ENCODE measurements at regions not wholly inside any gene's neighbourhood (a gene's known extent, or its start where the extent isn't known, plus 50 kb on each side); places are given as distances from the start of the nearest gene placed in this dataset.

GRCh38 chr6:139438775-139439174, 64.3 kb upstream of the CITED2 start:
- DNase-seq: no peak
- H3K4me3 ChIP-seq (ENCODE audit: low read length): no peak overlapping the region
- no peak overlapping the region for H3K4me3 Mint-ChIP-seq
- no peak overlapping the region for H3K9ac ChIP-seq (ENCODE audit: extremely low read depth, low read length, poor library complexity, severe bottlenecking)
- no peaks in the 10 kb centered on the region for H3K4me1 ChIP-seq (ENCODE audit: control insufficient read depth, insufficient read depth, low read length)
- H3K36me3 Mint-ChIP-seq (ENCODE audit: low read depth): no peaks in the 10 kb centered on the region
- 90 to 95% methylated on average over 4 to 5 of the region's 5 CpGs for WGBS, 2 experiments (ENCODE audit: insufficient coverage in 1 of 2, insufficient read length in 1 of 2)
- peaks cover 10% of the 10 kb centered on the region for H3K4me1 Mint-ChIP-seq
- no peaks in the 10 kb centered on the region for H3K36me3 ChIP-seq (ENCODE audit: control insufficient read depth, insufficient read depth, low read length)
- no peaks in the 10 kb centered on the region for H3K9me3 Mint-ChIP-seq
- no peaks in the 10 kb centered on the region for H3K9me3 ChIP-seq (ENCODE audit: control insufficient read depth, low read length)
- H3K27ac ChIP-seq (ENCODE audit: low read depth, low read length): no peak overlapping the region
- no peak overlapping the region for H3K27ac Mint-ChIP-seq
- no peaks in the 10 kb centered on the region for H3K27me3 Mint-ChIP-seq (ENCODE audit: insufficient read depth)
- H3K27me3 ChIP-seq (ENCODE audit: control insufficient read depth, insufficient read depth, low read length, poor library complexity, severe bottlenecking): no peaks in the 10 kb centered on the region
- TF ChIP-seq CTCF (conservative IDR thresholded peaks at IDR 0.05): no peak

GRCh38 chr6:139436957-139437348, 62.5 kb upstream of the CITED2 start:
- H3K4me1 ChIP-seq (ENCODE audit: control insufficient read depth, insufficient read depth, low read length): no peaks in the 10 kb centered on the region
- H3K36me3 ChIP-seq (ENCODE audit: control insufficient read depth, insufficient read depth, low read length): no peaks in the 10 kb centered on the region
- Mint-ChIP-seq H3K27me3 (ENCODE audit: insufficient read depth) (no peaks in the 10 kb centered on the region), H3K27ac (no peak overlapping the region), H3K36me3 (ENCODE audit: low read depth) (no peaks in the 10 kb centered on the region), H3K9me3 (no peaks in the 10 kb centered on the region), H3K4me3 (no peak overlapping the region), H3K4me1 (peaks cover 10% of the 10 kb centered on the region)
- H3K4me3 ChIP-seq (ENCODE audit: low read length): no peak overlapping the region
- H3K27me3 ChIP-seq (ENCODE audit: control insufficient read depth, insufficient read depth, low read length, poor library complexity, severe bottlenecking): no peaks in the 10 kb centered on the region
- no peak for TF ChIP-seq CTCF (conservative IDR thresholded peaks at IDR 0.05)
- no peak overlapping the region for H3K27ac ChIP-seq (ENCODE audit: low read depth, low read length)
- DNase-seq: no peak
- peaks cover under 1% of the 10 kb centered on the region for H3K9me3 ChIP-seq (ENCODE audit: control insufficient read depth, low read length)
- no peak overlapping the region for H3K9ac ChIP-seq (ENCODE audit: extremely low read depth, low read length, poor library complexity, severe bottlenecking)
- 96 to 100% methylated on average over 3 of the region's 3 CpGs for WGBS, 2 experiments (ENCODE audit: insufficient coverage in 1 of 2, insufficient read length in 1 of 2)

GRCh38 chr6:139436200-139436956, 61.9 kb upstream of the CITED2 start:
- Histone ChIP-seq H3K4me3 (ENCODE audit: low read length) (no peak overlapping the region), H3K36me3 (ENCODE audit: control insufficient read depth, insufficient read depth, low read length) (no peaks in the 10 kb centered on the region), H3K4me1 (ENCODE audit: control insufficient read depth, insufficient read depth, low read length) (no peaks in the 10 kb centered on the region), H3K9me3 (ENCODE audit: control insufficient read depth, low read length) (peaks cover 6% of the 10 kb centered on the region), H3K27ac (ENCODE audit: low read depth, low read length) (no peak overlapping the region), H3K27me3 (ENCODE audit: control insufficient read depth, insufficient read depth, low read length, poor library complexity, severe bottlenecking) (no peaks in the 10 kb centered on the region), H3K9ac (ENCODE audit: extremely low read depth, low read length, poor library complexity, severe bottlenecking) (no peak overlapping the region)
- Mint-ChIP-seq H3K9me3 (no peaks in the 10 kb centered on the region), H3K27ac (no peak overlapping the region), H3K4me3 (no peak overlapping the region), H3K4me1 (peaks cover 10% of the 10 kb centered on the region), H3K27me3 (ENCODE audit: insufficient read depth) (no peaks in the 10 kb centered on the region), H3K36me3 (ENCODE audit: low read depth) (no peaks in the 10 kb centered on the region)
- no peak for TF ChIP-seq CTCF (conservative IDR thresholded peaks at IDR 0.05)
- no peak for DNase-seq
- WGBS, 2 experiments (ENCODE audit: insufficient coverage in 1 of 2, insufficient read length in 1 of 2): 95 to 96% methylated on average over 6 to 7 of the region's 7 CpGs

Measured in endodermal cell (in vitro differentiated cells).